GM04504 (cell line): ENCODE measurements at regions not wholly inside any gene's neighbourhood (a gene's known extent, or its start where the extent isn't known, plus 50 kb on each side); places are given as distances from the start of the nearest gene placed in this dataset.
"Not testable (repeated sequence)": the region's sequence is repeated elsewhere in the genome, so short reads cannot be mapped to it uniquely, and the experiment has no call there.

Experiments
- DNase-seq: peaks from one replicate; pipeline ENCODE4 v3.0.0-alpha.2; 2012; ENCODE audit warnings: low read depth

DNA sequence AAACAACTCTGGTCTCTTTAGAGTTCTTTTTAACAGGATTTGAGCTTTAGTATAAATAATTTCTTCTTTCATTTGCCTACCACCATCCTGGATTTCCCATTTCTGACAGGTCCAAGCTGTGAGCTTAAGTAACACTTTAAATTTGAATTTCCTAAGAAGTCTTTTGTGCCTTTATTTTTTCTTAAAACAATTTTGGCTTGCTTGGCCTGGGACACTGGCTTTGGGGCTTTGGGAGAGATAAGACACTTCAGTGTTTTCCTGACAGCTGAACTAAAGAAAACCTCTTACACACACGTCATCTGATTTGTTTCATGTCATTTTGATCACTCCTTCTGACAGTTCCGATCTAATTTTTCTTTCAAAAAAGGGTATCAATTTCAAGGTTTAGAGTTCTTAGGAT, 121.3 kb upstream of the BMPER start:
- no peak for DNase-seq

DNA sequence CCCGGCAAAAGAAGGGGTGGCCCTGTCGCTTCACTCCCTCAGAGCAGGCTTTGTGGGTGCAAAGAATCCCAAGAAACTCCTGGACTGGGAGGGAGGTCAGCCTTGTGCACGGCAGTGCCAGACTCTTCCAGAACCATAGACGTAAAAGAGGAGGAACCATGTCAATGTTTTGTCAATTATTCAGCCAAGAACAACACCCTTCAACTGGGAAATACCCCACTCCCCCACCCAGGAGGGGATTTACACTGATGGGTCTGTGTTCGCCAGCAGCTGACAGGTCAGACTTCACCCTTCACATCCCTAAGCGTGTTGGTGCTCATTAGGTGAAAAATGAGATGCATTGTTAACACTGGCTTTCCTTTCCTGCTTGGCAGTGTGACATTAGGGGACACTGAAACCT, 116.8 kb upstream of the BMPER start:
- DNase-seq: no peak

DNA sequence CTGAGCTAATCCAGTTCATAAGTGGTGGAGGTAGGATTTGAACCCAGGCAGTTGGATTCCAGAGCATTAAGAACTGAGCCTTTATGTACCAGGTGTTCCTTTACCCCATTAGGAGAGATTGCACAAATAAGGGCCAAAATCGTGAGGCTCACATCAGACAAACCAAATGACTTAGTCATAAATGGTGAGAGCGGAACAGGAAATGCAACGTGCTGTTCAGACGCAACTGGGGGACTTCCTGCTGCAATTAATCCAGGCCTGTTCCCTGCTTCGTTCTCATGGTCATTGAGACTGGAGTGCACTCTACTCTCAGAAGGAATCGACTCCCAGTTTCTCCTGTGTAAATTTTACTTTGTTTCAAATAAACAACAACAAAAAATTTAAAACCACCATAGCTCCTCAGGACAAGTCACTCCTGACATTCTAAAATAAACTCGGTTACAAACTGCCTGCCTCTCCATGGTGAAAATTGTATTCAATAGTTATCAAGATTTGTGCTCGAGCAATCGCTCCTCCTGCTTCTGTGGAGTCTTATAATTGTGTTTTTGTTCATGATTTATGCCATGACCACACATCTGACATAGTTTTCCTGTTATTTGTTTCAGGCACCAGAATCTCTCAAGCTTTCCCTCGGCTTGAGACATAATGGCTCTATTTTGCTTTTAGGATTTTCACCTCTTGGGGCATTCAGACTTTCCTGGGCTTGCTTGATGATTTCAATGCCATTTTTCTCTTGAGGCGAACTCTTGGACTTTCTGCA, 115.3 kb upstream of the BMPER start:
- no peak for DNase-seq

DNA sequence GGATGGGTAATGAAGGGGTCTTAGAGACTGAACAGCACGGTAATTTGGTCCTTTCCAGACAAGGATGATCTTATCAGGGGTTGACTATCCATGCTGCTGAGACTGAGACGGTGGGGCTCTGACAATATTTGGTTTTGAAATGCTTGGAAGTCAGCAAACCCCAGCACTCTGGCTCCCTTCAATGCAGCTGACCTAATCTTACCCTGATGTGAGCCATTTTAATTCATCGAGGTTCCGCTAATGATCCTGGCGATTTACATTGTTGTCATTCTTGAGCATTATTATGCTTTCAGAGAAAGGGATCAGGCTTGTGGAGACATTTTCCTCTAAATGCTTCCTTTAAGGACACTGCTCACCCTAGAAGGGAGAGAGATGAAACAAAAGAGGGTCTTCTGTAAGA, 114.6 kb upstream of the BMPER start:
- DNase-seq: no peak

DNA sequence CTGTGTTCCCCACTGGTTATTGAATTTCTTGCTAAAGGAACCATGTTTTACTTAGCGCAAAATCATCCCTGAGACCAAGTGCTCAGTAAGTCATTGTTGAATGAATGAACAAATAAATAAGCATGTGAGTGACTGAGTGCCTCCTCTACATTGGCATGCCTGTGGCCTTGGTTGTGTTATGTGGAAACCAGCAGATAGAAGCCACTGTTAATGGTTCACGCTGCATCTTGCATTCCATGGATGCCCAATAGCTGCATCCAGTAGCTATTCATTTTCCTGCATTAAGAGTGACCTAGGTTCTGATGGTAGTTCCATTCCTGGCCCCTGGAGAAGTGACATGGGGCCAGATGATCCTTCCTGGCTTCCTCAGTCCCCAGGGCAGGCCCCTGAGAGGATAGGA, 113.3 kb upstream of the BMPER start:
- DNase-seq: no peak

DNA sequence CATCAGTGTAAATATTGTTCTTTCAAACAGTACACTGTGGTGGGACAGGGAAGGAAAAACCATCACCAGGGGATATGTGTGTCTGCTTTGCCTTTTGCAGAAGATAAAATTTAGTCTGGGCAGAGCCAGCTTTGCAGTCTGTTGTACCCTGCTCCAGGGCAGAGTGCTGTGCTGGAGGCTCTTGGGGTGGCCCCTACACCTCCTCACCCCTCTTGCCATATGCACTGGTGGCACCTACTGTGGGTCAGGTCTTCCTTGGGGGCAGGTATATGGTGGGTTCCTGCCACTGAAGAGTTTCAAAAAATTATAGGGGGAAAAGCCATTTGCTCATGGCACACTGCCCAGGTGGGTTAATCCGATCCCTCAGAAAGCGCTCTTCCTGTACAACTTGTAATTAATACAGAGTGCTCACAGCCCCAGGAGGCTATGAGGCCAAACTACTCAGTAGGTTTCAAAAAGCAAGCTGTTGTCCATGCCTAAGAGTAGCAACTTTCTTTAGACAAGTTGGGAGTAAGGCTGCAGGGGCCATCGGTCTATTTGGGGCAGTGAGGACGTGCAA, 112.7 kb upstream of the BMPER start:
- DNase-seq: no peak

DNA sequence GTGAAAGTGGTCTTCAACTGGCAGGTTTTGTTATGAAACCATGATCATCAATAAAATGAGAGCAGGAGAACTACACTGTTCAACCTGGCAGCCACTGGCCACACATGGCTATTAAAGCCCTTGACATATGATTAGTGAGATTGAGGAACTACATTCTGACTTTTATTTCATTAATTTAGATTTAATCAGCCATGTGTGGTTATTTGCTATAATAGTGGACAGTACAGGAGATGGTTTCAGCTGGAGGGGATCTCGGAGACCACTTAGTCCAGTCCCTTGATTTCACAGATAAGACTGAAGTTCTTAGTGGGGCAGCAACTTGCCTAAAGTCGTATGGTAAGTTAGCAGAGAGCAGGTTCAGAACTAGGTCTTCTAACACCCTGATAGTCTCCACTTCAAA, 111.7 kb upstream of the BMPER start:
- no peak for DNase-seq

DNA sequence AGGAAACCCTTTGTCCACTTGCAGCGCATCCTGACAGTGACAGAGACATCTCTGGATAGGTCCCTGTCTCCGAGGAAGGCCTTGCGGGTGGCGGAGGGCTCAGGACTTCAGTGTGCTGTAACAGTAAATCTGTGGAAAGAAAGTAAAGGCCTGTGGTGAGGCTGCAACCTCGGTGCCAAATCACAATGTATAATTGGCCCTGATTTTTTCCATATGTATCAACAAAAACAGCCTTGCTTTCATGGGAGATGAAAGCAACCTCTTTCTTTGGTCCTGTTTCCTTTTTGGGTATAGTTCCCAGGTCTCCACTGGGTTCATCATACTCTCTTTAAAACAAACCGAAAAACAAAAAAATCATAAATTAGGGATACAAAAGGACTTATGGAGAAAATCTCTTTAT, 110.9 kb upstream of the BMPER start:
- DNase-seq: no peak

DNA sequence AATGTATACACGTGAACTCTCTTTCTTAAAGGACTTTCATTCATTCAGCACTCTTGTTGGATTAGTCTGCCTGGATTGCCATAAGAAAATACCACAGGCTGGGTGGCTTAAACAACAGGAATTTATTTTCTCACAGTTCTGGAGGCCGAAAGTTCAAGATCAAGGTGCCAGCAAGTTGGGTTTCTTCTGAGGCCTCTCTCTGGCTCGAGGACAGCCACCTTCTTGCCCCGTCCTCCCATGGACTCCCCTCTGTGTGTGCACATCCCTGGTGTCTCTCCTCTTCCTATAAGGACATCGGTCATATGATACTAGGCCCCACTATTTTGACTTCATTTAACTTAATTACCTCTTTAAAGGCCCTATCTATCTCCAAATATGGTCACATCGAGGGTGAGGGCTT, 110.4 kb upstream of the BMPER start:
- no peak for DNase-seq

DNA sequence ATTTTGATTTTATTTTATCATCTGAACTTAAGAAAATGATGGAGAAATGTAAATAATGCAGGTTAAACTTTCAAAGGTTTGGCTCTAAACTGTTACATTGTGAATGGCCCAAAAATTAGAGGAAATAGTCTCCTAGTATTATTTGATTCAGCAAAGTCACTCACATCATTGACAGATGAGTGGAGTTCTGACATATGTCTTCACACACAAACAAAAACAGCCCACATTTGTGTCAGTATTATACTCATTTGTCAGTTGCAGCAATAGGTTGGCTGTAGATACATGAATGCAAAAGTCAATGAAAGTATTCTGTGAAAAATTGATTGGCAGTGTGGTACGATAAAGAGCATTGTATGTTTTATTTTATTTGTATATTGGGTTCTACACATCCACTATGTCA, 108.8 kb upstream of the BMPER start:
- no peak for DNase-seq

DNA sequence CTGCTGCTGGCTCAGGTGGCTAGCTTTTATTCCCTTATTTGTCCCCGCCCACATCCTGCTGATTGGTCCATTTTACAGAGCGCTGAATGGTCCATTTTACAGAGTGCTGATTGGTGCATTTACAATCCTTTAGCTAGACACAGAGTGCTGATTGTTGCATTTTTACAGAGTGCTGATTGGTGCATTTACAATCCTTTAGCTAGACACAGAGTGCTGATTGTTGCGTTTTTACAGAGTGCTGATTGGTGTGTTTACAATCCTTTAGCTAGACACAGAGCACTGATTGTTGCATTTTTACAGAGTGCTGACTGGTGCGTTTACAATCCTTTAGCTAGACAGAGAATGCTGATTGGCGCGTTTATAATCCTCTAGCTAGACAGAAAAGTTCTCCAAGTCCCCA, 107.8 kb upstream of the BMPER start:
- not testable (repeated sequence) for DNase-seq

DNA sequence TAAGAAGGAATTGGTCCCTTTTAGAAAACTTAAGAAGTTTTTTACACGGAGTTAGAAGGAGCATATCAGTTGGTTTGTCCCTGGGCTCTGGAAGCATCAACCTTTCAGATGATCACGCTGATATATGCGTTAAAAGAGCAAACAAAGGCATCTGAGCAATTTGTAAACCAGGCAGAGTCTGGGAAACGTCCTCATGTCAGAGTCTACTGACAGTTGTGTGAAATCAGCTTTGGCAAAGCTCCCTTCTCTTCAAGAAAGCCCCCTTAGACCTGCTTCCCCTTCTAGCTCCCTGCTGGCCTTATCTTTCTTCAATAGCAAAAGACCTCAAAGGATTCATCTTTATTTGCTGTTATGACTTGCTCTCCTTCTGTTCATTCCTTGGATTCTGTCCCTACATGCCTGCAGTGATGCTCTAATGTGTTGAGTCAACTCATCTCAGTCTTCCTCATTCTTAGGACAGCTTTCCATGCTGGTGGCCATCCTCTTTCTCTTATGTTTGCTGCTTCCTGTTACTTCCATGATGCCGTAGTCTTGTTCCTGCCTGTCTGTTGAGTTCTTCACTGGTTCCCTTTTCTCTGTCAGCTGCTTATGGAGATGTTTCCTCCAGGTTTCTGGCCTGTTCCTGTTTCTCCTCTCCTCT, 106.5 kb upstream of the BMPER start:
- no peak for DNase-seq

DNA sequence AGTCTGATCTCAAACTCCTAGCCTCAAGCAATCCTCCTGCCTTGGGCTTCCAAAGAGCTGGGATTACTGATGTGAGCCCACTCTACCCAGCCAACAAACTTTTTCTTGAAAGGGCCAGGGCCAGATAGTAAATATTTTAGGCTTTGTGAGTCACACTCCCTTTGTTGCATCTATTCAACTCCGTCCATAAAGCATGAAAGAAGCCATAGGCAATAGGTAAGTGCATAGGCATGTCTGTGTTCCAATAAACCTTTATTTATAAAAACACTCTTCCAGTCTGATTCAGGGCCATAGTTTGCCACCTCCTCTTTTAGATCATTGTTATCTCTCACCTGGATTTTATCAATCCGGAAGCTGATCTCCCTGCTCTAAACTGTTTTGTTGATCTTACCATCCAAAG, 105.6 kb upstream of the BMPER start:
- DNase-seq: no peak

DNA sequence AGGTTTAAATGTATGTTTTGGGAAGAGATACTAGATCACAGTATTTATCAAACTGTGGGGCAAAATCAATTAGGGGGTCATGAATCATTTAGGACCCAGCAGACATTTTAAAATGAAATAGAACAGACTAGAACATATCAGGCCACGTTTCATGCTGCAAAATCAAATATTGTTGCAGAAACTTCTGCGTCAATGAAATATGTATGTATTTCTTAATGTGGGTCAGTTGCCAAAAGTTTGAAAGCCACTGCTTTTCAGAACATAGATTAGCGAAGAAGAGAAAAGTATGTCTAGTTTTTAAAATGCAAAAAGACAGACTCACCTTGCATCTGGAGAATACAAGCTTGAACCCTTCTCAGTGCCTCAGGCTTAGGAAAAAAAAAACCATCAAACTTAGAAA, 102.7 kb upstream of the BMPER start:
- no peak for DNase-seq

DNA sequence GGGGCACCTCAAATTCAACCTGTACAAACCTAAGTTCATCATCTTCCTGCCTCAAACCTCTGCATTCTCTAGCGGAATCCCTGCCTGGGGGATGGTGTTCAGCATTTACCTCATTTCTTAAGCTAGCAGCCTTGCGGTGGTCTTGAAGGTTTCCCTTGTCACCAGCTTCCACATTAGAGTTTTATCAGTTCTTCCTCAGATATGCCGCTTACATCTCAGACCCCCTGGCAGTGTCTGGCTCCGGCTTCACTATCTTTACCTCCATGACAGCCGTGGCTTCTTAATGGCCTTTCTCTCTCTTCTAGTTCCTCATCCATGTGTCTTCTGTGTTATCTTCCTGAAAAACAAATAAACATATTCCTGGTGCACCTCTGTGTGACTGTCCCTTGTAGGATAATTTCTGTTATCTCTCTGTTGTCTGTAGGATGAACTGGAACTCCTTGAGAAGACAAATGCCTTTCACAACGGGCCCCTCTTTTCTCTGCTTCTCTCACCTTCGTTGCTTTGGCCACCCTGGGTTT, 101.1 kb upstream of the BMPER start:
- no peak for DNase-seq

DNA sequence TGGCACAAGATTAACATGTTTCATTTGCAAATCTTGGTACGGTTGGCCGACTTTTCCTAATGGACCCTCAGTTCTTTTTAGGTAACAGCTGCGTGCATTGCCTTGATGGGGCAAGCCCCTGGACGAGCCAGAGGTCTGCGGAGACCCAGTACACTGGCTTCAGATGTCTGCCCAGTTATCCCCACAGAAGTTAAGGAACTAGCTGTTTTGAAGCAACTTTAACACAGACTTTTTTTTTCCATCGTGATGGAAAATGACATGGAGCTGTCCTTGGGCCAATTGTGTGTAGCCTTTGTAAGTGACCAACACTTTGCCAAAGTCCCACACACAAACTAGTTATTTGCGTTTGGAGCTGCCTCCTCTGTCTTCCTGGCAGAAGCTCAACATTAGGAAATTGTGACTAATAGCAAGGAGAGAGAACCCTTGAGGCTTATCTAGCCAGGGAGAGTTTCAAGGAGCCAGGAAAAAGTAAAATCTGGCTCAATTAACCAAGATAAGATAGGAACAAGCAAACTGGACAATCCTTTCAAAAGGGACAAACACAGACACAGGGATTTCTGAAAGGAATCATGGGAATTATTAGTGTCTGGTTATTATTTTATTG, 99.6 kb upstream of the BMPER start:
- DNase-seq: peak; percentile 39

DNA sequence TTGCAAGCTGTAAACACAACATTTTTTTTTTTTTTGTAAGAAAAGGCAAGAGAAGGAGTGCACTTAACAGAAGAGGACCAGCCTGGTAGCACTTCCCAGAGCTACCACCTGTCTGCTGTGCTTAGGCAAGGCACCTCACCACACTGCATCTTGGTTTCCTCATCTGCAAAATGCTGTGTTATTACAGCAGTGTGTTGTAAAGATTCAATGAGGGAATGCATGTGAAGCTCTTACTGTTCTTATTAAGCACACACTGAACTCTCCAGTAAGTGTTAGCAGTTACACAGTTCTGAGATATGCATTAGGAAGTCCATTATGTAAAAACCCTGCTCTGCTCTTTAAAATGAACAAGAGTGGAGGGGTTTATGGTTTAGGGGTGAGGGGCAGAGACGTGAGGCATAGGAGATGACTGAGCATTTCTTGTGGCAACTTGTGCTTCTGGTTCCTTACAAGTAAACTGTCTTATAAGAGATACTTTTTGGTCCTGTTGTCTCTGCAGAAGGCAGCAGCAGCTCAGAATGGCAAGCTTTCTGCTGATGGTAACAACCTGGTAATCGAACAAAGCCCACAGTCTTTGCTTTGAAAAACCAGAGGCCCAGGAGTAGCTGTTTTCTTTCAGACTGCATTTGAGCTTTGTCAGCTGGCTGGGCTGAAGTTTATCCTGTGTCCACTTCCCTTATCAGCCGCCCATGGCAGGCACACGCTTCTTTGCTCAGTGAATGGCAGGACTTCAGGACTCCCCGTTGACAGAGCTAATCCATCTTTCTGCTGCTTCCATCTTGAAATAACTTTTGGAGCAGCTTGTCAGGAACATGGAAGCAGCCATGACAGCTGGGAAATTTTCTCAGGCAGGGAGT, 98.8 kb upstream of the BMPER start:
- DNase-seq: no peak

DNA sequence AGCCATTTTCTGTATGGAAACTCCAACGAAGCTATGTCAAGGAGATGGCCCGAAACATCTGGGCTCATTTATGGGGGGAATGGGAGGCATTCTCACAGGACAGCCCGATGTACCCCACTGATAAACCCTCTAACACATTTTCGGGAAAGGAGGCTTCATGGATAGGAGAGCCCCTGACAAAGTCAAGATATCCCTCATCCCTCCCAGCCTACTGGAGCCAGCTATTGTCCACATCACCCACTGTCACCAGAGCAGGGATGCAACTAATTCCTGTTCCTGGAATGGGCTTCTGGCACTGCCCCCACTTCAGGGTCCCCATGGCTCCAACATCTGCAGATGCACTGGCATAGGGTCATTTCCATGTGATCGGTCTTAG, 98.2 kb upstream of the BMPER start:
- DNase-seq: no peak

DNA sequence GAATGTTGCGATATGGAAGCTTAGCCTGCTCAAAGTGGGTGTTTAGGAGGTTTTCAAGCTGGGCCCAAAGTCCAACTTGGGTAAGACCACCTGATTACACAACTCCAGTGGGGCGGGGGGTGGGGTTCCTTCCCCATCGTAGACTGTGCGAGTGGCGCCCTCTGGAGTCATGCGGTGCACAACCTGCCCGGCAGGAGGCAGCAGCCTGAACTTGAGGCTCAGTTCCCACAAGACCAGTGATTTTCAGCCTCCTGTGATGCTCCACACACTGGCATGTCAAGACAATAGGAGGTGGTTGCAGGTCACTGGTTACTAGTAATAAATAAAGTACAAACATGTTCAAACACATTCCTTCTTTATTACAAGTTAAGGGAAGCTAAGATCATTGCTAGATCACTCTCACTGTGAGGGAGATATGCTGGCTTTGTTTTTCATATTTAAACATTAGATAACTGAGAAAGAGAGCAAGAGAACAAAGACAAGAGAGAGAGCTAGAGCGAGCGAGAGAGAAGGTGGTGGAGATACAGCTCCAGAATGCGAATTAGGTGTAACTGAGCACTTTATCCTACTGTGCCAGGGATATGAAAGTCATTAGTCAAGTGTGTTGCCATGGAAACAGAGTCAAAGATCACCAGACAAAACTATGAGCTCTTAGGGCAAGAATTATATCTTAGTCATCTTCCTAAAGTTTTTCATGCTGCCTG, 97.4 kb upstream of the BMPER start:
- DNase-seq: peak; percentile 68

DNA sequence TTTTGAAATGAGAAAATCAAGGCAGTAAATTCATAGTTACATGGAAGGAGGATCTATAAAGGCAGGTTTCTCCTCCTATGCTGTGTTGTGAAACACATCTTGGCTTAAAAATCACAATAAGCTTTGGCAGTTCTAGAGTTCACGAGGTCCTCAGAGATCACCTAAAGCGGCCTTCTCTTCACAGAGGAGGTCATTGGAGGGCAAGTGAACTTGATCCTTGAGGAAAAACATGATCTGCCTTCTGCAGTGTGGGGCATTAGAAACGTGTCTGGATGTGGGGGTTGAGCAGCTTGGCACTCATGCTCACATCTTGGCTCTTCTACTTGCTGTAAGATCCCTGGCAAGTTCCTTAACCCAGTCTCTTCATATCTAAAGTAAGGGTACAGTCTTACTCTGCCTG, 96.1 kb upstream of the BMPER start:
- no peak for DNase-seq

DNA sequence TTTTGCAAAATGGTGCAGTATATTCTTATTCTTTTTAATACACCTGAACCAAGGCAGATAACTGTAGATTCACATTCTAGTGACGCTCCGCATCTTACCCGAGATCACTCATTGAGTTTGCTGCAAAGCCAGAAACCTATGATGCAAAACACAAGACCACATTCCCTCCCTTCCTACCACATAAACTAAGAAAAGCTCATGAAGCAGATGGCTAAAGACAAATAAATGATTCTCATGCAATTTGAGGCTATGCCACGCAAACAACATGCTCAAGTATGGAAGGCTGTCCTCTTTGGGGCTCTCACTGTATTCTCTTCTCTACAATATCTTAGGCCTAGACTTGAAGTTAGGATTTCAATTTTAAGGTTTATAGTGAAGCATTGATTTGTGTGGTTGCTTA, 95.0 kb upstream of the BMPER start:
- DNase-seq: no peak

DNA sequence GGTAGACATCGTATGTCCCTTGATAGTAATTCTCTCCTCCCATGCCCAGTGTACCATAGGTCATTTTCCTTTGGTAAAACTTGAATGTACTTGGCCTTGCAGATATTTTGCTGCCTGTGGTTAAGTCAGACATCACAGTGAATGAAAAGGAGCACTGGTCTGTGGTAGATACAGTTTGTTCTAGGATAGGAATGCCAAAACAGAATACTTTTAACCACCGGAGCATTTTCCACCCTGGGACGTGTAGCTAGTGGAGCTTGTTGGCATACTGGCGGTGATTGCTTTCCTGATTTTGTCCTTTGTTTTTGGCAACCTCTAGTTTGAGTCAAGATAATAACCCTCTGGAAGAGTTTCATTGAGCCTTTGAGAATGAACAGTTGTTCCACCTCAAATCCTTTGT, 92.0 kb upstream of the BMPER start:
- no peak for DNase-seq
